DND-41 (cell line): ENCODE measurements at regions not wholly inside any gene's neighbourhood (a gene's known extent, or its start where the extent isn't known, plus 50 kb on each side); places are given as distances from the start of the nearest gene placed in this dataset.

Experiments
- CTCF ChIP-seq: IDR thresholded peaks from 2 replicates; pipeline ENCODE4 v1.5.1; 2012; ENCODE audit warnings: borderline replicate concordance, low read length, moderate library complexity, mild to moderate bottlenecking; ENCODE audit not compliant: poor library complexity, severe bottlenecking; ENCODE audit errors: extremely low read depth
- EZH2 ChIP-seq: IDR thresholded peaks from 3 replicates; pipeline ENCODE4 v1.6.1; 2012; ENCODE audit warnings: borderline replicate concordance, low read depth, mild to moderate bottlenecking, moderate library complexity, low read length, inconsistent platforms; ENCODE audit not compliant: severe bottlenecking

GRCh38 chrX:7789200-7789599, 53.8 kb upstream of the VCX start:
- TF ChIP-seq CTCF: no peak
- no peak for TF ChIP-seq EZH2
